Choroid plexus epithelial cell (primary cell): ENCODE measurements at regions not wholly inside any gene's neighbourhood (a gene's known extent, or its start where the extent isn't known, plus 50 kb on each side); places are given as distances from the start of the nearest gene placed in this dataset.

ENCODE experiments used
- DNase-seq: peaks from one replicate; pipeline ENCODE4 v3.0.0-alpha.2; 2010; ENCODE audit warnings: low read depth
- H3K4me3 ChIP-seq: 2 replicates; pipeline ENCODE4 v1.5.1; 2011; ENCODE audit warnings: low read depth, mild to moderate bottlenecking, control low read depth, low read length, moderate library complexity
- CTCF ChIP-seq: conservative IDR thresholded peaks from 2 replicates; pipeline ENCODE4 v1.5.1; 2011; ENCODE audit warnings: low read depth, mild to moderate bottlenecking, control low read depth, inconsistent platforms, low read length, moderate library complexity

GRCh38 chr3:3619815-3620214 lies 179.4 kb upstream of the LRRN1 start:
- TF ChIP-seq CTCF = no peak
- DNase-seq = no peak
- no peak overlapping the region for H3K4me3 ChIP-seq

- no peak for TF ChIP-seq CTCF
- no peak for DNase-seq
Observed at GRCh38 chr3:3618623-3619022, 180.6 kb upstream of the LRRN1 start.

GRCh38 chr3:3615533-3615932 lies 183.7 kb upstream of the LRRN1 start:
- TF ChIP-seq CTCF = no peak
- H3K4me3 ChIP-seq = no peak overlapping the region
- DNase-seq = no peak

More at GRCh38 chr3:3618623-3619022, 180.6 kb upstream of the LRRN1 start:
- no peak overlapping the region for H3K4me3 ChIP-seq

- DNase-seq = no peak
- no peak for TF ChIP-seq CTCF
- no peak overlapping the region for H3K4me3 ChIP-seq
Observed at GRCh38 chr3:3610581-3611298, 188.5 kb upstream of the LRRN1 start.

- no peak for TF ChIP-seq CTCF
- no peak for DNase-seq
Observed at GRCh38 chr3:3606321-3606720, 192.9 kb upstream of the LRRN1 start.

GRCh38 chr3:3605226-3605625 lies 194.0 kb upstream of the LRRN1 start:
- TF ChIP-seq CTCF = no peak
- H3K4me3 ChIP-seq = no peak overlapping the region
- no peak for DNase-seq

More at GRCh38 chr3:3606321-3606720, 192.9 kb upstream of the LRRN1 start:
- H3K4me3 ChIP-seq = no peak overlapping the region

GRCh38 chr3:3603351-3603750 lies 195.9 kb upstream of the LRRN1 start:
- DNase-seq = no peak
- no peak overlapping the region for H3K4me3 ChIP-seq
- TF ChIP-seq CTCF = no peak
